Panc1 (cell line): ENCODE measurements at regions not wholly inside any gene's neighbourhood (a gene's known extent, or its start where the extent isn't known, plus 50 kb on each side); places are given as distances from the start of the nearest gene placed in this dataset.

Experiments used
- ATAC-seq: fragments of 200-7000 bp; cut with Tn5 transposase; 2 replicates; pipeline ENCODE4 v1.9.1; 2020; ENCODE audit warnings: mild to moderate bottlenecking, moderate library complexity
- BruUV-seq: library from RNA; stranded (reverse); fragments of 400-500 nt; replicated peaks from 2 replicates; lab custom pipeline; 2021; lab: Mats Ljungman, UMichigan
- CTCF ChIA-PET: fragments of 300-600 bp; sonication (Branson Sonifier 250); formaldehyde crosslinking; loops from one replicate; lab custom pipeline; 2022; ENCODE audit warnings: antibody characterized with exemption; lab: Charles Lee
- POLR2A ChIA-PET: fragments of 300-600 bp; sonication (Branson Sonifier 250); formaldehyde crosslinking; loops from one replicate; lab custom pipeline; 2022; ENCODE audit warnings: antibody characterized with exemption; lab: Charles Lee
- DNase-seq: peaks from one replicate; pipeline ENCODE4 v3.0.0-alpha.2; 2010; ENCODE audit warnings: low read depth, low spot score
- H3K27ac ChIP-seq: 2 replicates; pipeline ENCODE4 v1.5.1; 2011; ENCODE audit warnings: mild to moderate bottlenecking, low read length, inconsistent platforms
- H3K27me3 ChIP-seq: fragments of 200-500 bp; sonication (Bioruptor generic); 2 replicates; pipeline ENCODE4 v1.6.0; 2014; ENCODE audit warnings: low read length, inconsistent platforms; ENCODE audit not compliant: control insufficient read depth, insufficient read depth
- H3K36me3 ChIP-seq: fragments of 200-500 bp; sonication (Bioruptor generic); 2 replicates; pipeline ENCODE4 v1.5.1; 2014; ENCODE audit warnings: inconsistent platforms, mild to moderate bottlenecking, low read length, moderate library complexity; ENCODE audit not compliant: control insufficient read depth, insufficient read depth
- H3K4me1 ChIP-seq: 2 replicates; pipeline ENCODE4 v1.5.1; 2011; ENCODE audit warnings: inconsistent platforms, mild to moderate bottlenecking, low read length, moderate library complexity; ENCODE audit not compliant: control insufficient read depth, insufficient read depth
- H3K4me3 ChIP-seq, 2 experiments: 2 replicates each; pipeline ENCODE4 v1.5.1; 2011 to 2012; ENCODE audit warnings: low read depth in 2 of 2, low read length in 2 of 2, mild to moderate bottlenecking in 2 of 2, inconsistent platforms in 1 of 2, moderate library complexity in 1 of 2
- H3K9me3 ChIP-seq: fragments of 200-500 bp; sonication (Bioruptor generic); 2 replicates; pipeline ENCODE4 v1.5.1; 2014; ENCODE audit warnings: low read depth, mild to moderate bottlenecking, inconsistent platforms, low read length, moderate library complexity; ENCODE audit not compliant: control insufficient read depth, insufficient read depth
- CTCF ChIP-seq: fragments of 450-650 bp; IDR thresholded peaks from 2 replicates; pipeline ENCODE4 v1.5.1; 2017; ENCODE audit warnings: mild to moderate bottlenecking
- POLR2AphosphoS5 ChIP-seq: IDR thresholded peaks from 2 replicates; pipeline ENCODE4 v1.6.1; 2012; ENCODE audit warnings: mild to moderate bottlenecking, low read depth, low read length, moderate library complexity
- REST ChIP-seq, 2 experiments: IDR thresholded peaks; 2 replicates each; pipeline ENCODE4 v1.6.1; 2011 to 2012; ENCODE audit warnings: low read depth in 2 of 2, control low read depth in 1 of 2, low read length in 1 of 2, mild to moderate bottlenecking in 1 of 2, moderate library complexity in 1 of 2; ENCODE audit not compliant: insufficient read depth in 1 of 2
- SIN3A ChIP-seq: IDR thresholded peaks from 2 replicates; pipeline ENCODE4 v1.6.1; 2012; ENCODE audit warnings: low read depth, mild to moderate bottlenecking, low read length, moderate library complexity, borderline replicate concordance; ENCODE audit not compliant: insufficient read depth
- TCF7L2 ChIP-seq: IDR thresholded peaks from 2 replicates; pipeline ENCODE4 v1.6.1; 2011; ENCODE audit warnings: mild to moderate bottlenecking, low read depth, low read length, inconsistent platforms
- in situ Hi-C: cut with HindIII; loops from 2 replicates; pipeline ENCODE4 v1.10.0; 2016; ENCODE audit warnings: low sequenced_read_pairs, low pct_unique_long_range_greater_than_20kb
- intact Hi-C: fragments of 100-400 bp; cut with micrococcal nuclease; formaldehyde crosslinking; loops from one replicate; pipeline ENCODE4 v1.10.0; 2022; ENCODE audit not compliant: unreplicated experiment

- intact Hi-C loops (loop anchor here (5.0 kb wide), 1 partner anchor 556 kb away; no protein-coding TSS in a partner anchor), in situ Hi-C loops (no loop called here)
- ATAC-seq (no peak), DNase-seq (no peak)
- Histone ChIP-seq H3K27ac (no peak overlapping the region), H3K36me3 (no peaks in the 10 kb centered on the region), H3K4me1 (0 out of 2 replicates have a peak, but pooled peaks cover 4% of the 10 kb centered on the region), H3K9me3 (no peaks in the 10 kb centered on the region), H3K4me3 (no peak overlapping the region), H3K27me3 (no peaks in the 10 kb centered on the region)
- BruUV-seq = no TSS peak
- TF ChIP-seq SIN3A = no peak
- TF ChIP-seq TCF7L2 = no peak
- no peak for TF ChIP-seq REST (IDR thresholded peaks at IDR 0.05; ENCODE audit: insufficient read depth in 1 of 2, low read depth in 2 of 2, low read length in 1 of 2)
- TF ChIP-seq POLR2AphosphoS5 = no peak
- no peak for TF ChIP-seq CTCF
- ChIA-PET CTCF (interaction anchor here (0.6 kb wide), 1 partner anchor 57 kb away, joined by 4 read pairs; no protein-coding TSS in a partner anchor), POLR2A (no interaction called here)
These were observed 120.8 kb upstream of the RAP2B start for GRCh38 chr3:153041181-153041580.

- 0 out of 2 replicates have a peak, but pooled peaks cover 4% of the 10 kb centered on the region for H3K4me1 ChIP-seq
- intact Hi-C loops = loop anchor here (2.0 to 5.0 kb wide), 3 partner anchors 119 to 555 kb away; no protein-coding TSS in a partner anchor
- H3K27me3 ChIP-seq = no peaks in the 10 kb centered on the region
- H3K9me3 ChIP-seq = no peaks in the 10 kb centered on the region
- H3K27ac ChIP-seq = no peak overlapping the region
- in situ Hi-C loops = no loop called here
- no peak for ATAC-seq
- H3K36me3 ChIP-seq = no peaks in the 10 kb centered on the region
- TF ChIP-seq POLR2AphosphoS5 = no peak
- no peak for TF ChIP-seq SIN3A
- no peak for TF ChIP-seq CTCF
- no peak for TF ChIP-seq TCF7L2
- TF ChIP-seq REST (IDR thresholded peaks at IDR 0.05; ENCODE audit: insufficient read depth in 1 of 2, low read depth in 2 of 2, low read length in 1 of 2) = no peak
- DNase-seq = no peak
- no TSS peak for BruUV-seq
- ChIA-PET CTCF (interaction anchor here (0.7 to 1.4 kb wide), 2 partner anchors 119 to 172 kb away, joined by 4 to 7 read pairs; partner anchors contain the start of gene RAP2B), POLR2A (no interaction called here)
- H3K4me3 ChIP-seq = no peak overlapping the region
These were observed 119.9 kb upstream of the RAP2B start for GRCh38 chr3:153042088-153042487.
